GM12878 (cell line): ENCODE measurements at regions not wholly inside any gene's neighbourhood (a gene's known extent, or its start where the extent isn't known, plus 50 kb on each side); places are given as distances from the start of the nearest gene placed in this dataset.

Experiments used
- CREB1 ChIP-seq: IDR thresholded peaks from 2 replicates; pipeline ENCODE4 v1.6.1; 2012; ENCODE audit warnings: low read depth, mild to moderate bottlenecking, inconsistent platforms
- FOXM1 ChIP-seq: IDR thresholded peaks from 2 replicates; pipeline ENCODE4 v1.6.1; 2012; ENCODE audit warnings: low read depth, mild to moderate bottlenecking, inconsistent platforms, low read length, moderate library complexity
- HDAC6 ChIP-seq: fragments of 200-600 bp; sonication (generic); IDR thresholded peaks from one replicate; pipeline ENCODE4 v1.8.0; 2017; ENCODE audit warnings: antibody characterized with exemption; ENCODE audit not compliant: unreplicated experiment
- IRF3 ChIP-seq: fragments of 450-650 bp; IDR thresholded peaks from 2 replicates; pipeline ENCODE4 v1.6.1; 2014; ENCODE audit warnings: mild to moderate bottlenecking
- LARP7 ChIP-seq: fragments of 450-650 bp; IDR thresholded peaks from 2 replicates; pipeline ENCODE4 v1.6.1; 2017; ENCODE audit warnings: mild to moderate bottlenecking
- MXI1 ChIP-seq: fragments of 150-350 bp; IDR thresholded peaks from 2 replicates; pipeline ENCODE4 v1.6.1; 2011; ENCODE audit warnings: low read depth, mild to moderate bottlenecking, inconsistent platforms, low read length, improper control_type of control experiment
- NFYB ChIP-seq: IDR thresholded peaks from 2 replicates; pipeline ENCODE4 v1.6.1; 2011; ENCODE audit warnings: low read depth, mild to moderate bottlenecking, low read length, improper control_type of control experiment, moderate library complexity; ENCODE audit not compliant: insufficient read depth
- SKIL ChIP-seq: fragments of 450-650 bp; IDR thresholded peaks from 2 replicates; pipeline ENCODE4 v1.6.1; 2017; ENCODE audit warnings: mild to moderate bottlenecking, low read depth, inconsistent platforms; ENCODE audit not compliant: poor library complexity, severe bottlenecking
- SPI1 ChIP-seq: IDR thresholded peaks from 2 replicates; pipeline ENCODE4 v1.6.1; 2011; ENCODE audit warnings: low read depth, mild to moderate bottlenecking, low read length, moderate library complexity, borderline replicate concordance; ENCODE audit not compliant: insufficient read depth
- TAF1 ChIP-seq: IDR thresholded peaks from 2 replicates; pipeline ENCODE4 v1.6.1; 2011; ENCODE audit warnings: mild to moderate bottlenecking, low read depth, low read length, borderline replicate concordance
- TF ChIP-seq, protein P1 (sequence below): IDR thresholded peaks from 2 replicates; pipeline ENCODE4 v1.6.1; 2012; ENCODE audit warnings: mild to moderate bottlenecking, low read depth, low read length

- TF ChIP-seq NFYB (no peak), CREB1 (no peak), SPI1 (no peak), FOXM1 (no peak), MXI1 (no peak), LARP7 (no peak), IRF3 (no peak), HDAC6 (no peak), TAF1 (no peak), SKIL (no peak)
- TF ChIP-seq, protein P1, sequence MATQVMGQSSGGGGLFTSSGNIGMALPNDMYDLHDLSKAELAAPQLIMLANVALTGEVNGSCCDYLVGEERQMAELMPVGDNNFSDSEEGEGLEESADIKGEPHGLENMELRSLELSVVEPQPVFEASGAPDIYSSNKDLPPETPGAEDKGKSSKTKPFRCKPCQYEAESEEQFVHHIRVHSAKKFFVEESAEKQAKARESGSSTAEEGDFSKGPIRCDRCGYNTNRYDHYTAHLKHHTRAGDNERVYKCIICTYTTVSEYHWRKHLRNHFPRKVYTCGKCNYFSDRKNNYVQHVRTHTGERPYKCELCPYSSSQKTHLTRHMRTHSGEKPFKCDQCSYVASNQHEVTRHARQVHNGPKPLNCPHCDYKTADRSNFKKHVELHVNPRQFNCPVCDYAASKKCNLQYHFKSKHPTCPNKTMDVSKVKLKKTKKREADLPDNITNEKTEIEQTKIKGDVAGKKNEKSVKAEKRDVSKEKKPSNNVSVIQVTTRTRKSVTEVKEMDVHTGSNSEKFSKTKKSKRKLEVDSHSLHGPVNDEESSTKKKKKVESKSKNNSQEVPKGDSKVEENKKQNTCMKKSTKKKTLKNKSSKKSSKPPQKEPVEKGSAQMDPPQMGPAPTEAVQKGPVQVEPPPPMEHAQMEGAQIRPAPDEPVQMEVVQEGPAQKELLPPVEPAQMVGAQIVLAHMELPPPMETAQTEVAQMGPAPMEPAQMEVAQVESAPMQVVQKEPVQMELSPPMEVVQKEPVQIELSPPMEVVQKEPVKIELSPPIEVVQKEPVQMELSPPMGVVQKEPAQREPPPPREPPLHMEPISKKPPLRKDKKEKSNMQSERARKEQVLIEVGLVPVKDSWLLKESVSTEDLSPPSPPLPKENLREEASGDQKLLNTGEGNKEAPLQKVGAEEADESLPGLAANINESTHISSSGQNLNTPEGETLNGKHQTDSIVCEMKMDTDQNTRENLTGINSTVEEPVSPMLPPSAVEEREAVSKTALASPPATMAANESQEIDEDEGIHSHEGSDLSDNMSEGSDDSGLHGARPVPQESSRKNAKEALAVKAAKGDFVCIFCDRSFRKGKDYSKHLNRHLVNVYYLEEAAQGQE = no peak
These were observed 70.9 kb upstream of the LGALSL start for GRCh38 chr2:64383016-64383591.
